Cerebellar nuclear complex (tissue), 1 donor: ENCODE measurements at regions not wholly inside any gene's neighbourhood (a gene's known extent, or its start where the extent isn't known, plus 50 kb on each side); places are given as distances from the start of the nearest gene placed in this dataset.

Experiments used
- DNase-seq, 2 experiments: peaks; one replicate each; lab custom pipeline; 2025; lab: John Stamatoyannopoulos, UW

- DNase-seq, result no peak
Observed at GRCh38 chr5:98690002-98690401, 83.5 kb upstream of the RGMB start.

- no peak for DNase-seq
Observed at GRCh38 chr5:98694902-98695301, 78.6 kb upstream of the RGMB start.

- DNase-seq, result no peak
Observed at GRCh38 chr5:98698359-98698758, 75.1 kb upstream of the RGMB start.

- no peak for DNase-seq
Observed at GRCh38 chr5:98700730-98701129, 72.7 kb upstream of the RGMB start.

DNA sequence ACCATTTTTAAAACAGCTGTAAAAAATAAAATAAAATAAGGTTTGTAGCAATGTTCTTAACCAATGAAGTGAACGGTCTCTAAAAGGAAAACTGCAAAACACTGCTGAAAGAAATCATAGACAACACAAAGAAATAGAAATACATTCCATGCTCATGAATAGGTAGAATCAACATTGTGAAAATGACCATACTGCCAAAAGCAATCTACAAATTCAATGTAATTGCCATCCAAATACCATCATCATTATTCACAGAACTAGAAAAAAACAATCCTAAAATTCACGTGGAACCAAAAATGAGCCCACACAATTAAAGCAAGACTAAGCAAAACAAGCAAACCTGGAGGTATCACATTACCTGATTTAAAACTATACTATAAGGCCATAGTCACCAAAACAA lies 67.6 kb upstream of the RGMB start:
- no peak for DNase-seq

GRCh38 chr5:98709681-98710080 lies 63.8 kb upstream of the RGMB start:
- no peak for DNase-seq

GRCh38 chr5:98713027-98713426 lies 60.4 kb upstream of the RGMB start:
- no peak for DNase-seq

- DNase-seq, result no peak
Observed at GRCh38 chr5:98713856-98714255, 59.6 kb upstream of the RGMB start.

GRCh38 chr5:98714710-98715288 lies 58.7 kb upstream of the RGMB start:
- no peak for DNase-seq

DNA sequence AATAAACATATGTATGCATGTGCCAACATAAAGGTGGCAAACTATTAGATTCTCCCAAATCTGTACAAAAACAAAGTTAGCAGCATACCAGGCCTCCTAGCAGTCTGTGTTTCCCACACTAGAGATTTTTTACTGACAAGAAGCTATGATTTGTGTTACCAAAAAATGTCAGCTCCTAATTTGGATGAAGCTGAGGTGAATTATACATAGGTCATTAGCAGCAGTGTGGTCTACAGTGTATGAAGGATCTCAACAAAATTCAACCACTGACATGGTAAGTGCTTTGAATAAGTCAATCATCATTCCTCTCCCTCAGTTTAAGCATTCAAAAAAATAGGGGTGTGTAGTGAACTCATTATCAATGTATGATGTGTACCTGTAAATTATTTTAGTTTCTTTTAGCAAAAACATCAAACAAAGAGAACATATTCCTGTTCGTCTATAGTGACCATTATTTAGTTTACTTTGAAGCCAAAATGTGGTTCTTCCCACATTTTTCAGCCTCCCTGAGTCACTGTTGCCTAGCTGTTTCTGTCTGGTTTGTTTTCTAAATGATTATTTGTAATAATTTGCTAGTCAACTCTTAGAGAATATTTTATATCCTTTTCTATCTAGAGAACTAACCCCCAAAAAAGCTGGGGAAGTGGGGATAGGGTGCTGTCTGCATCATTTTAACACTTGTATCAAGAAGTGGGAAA lies 52.1 kb upstream of the RGMB start:
- no peak for DNase-seq

GRCh38 chr5:98722188-98722587 lies 51.3 kb upstream of the RGMB start:
- no peak for DNase-seq

DNA sequence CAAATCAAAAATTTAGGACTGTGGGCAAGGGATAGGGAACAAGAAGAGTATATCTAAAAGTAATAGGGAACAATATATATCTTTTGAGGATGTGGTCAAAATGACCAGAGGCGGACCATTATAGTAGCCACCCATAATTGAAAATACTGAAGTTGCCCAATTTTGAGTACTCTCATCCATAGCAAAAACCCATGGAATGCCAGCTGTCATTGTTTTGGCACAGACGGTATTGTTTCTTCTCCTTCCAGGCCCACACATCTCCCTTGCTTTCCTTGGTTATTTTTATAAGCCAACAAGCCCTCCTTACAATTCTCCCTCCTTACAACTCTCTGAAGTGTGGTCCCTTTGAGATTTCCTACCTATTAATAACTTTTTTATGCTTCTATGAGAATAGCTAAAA lies 50.4 kb upstream of the RGMB start:
- DNase-seq, result no peak
